Body of pancreas (tissue), 4 donors: ENCODE measurements at regions not wholly inside any gene's neighbourhood (a gene's known extent, or its start where the extent isn't known, plus 50 kb on each side); places are given as distances from the start of the nearest gene placed in this dataset.

Experiments used
- CTCF ChIP-seq, 7 experiments: fragments of 450-650 bp in 4 of 7; fragments of 200-600 bp in 3 of 7; sonication (generic) in 3 of 7; IDR thresholded peaks; one replicate each; pipeline ENCODE4 v1.5.1; 2016 to 2019; ENCODE audit warnings: antibody characterized with exemption in 7 of 7
- POLR2A ChIP-seq, 3 donors: fragments of 450-650 bp; IDR thresholded peaks; one replicate each; pipeline ENCODE4 v1.6.1; 2016; ENCODE audit warnings: antibody characterized with exemption in 3 of 3, mild to moderate bottlenecking in 2 of 3

GRCh38 chr2:116668691-116669090, 1145.8 kb upstream of the DDX18 start:
- TF ChIP-seq POLR2A (IDR thresholded peaks at IDR 0.05) (no peak), CTCF (IDR thresholded peaks at IDR 0.05) (no peak)
